ENCODE measurements at regions not wholly inside any gene's neighbourhood (a gene's known extent, or its start where the extent isn't known, plus 50 kb on each side); places are given as distances from the start of the nearest gene placed in this dataset.
A peak's percentile ranks its signal among the peaks of the same experiment; 100 is the strongest.
"Not testable (repeated sequence)": the region's sequence is repeated elsewhere in the genome, so short reads cannot be mapped to it uniquely, and the experiment has no call there.

- H3K4me3 ChIP-seq (ENCODE audit: control insufficient read depth, low read depth, low read length) = no peak overlapping the region
- no peak for TF ChIP-seq CTCF (conservative IDR thresholded peaks at IDR 0.05; ENCODE audit: control insufficient read depth, insufficient read depth, low read depth, low read length)
- no peak for DNase-seq (ENCODE audit: low read depth)
Measured at GRCh38 chr5:15371184-15371583, 128.8 kb upstream of the FBXL7 start.

GRCh38 chr5:15368835-15369234 lies 131.1 kb upstream of the FBXL7 start:
- DNase-seq (ENCODE audit: low read depth) = no peak
- H3K4me3 ChIP-seq (ENCODE audit: control insufficient read depth, low read depth, low read length) = no peak overlapping the region
- no peak for TF ChIP-seq CTCF (conservative IDR thresholded peaks at IDR 0.05; ENCODE audit: control insufficient read depth, insufficient read depth, low read depth, low read length)

- TF ChIP-seq CTCF (conservative IDR thresholded peaks at IDR 0.05; ENCODE audit: control insufficient read depth, insufficient read depth, low read depth, low read length) = no peak
- H3K4me3 ChIP-seq (ENCODE audit: control insufficient read depth, low read depth, low read length) = no peak overlapping the region
- no peak for DNase-seq (ENCODE audit: low read depth)
Measured at GRCh38 chr5:15367489-15367888, 132.5 kb upstream of the FBXL7 start.

GRCh38 chr5:15366676-15367391 lies 133.1 kb upstream of the FBXL7 start:
- DNase-seq (ENCODE audit: low read depth) = peak; percentile 22
- TF ChIP-seq CTCF (conservative IDR thresholded peaks at IDR 0.05; ENCODE audit: control insufficient read depth, insufficient read depth, low read depth, low read length) = no peak
- no peak overlapping the region for H3K4me3 ChIP-seq (ENCODE audit: control insufficient read depth, low read depth, low read length)

- peak; percentile 34 for DNase-seq (ENCODE audit: low read depth)
- TF ChIP-seq CTCF (conservative IDR thresholded peaks at IDR 0.05; ENCODE audit: control insufficient read depth, insufficient read depth, low read depth, low read length) = no peak
- no peak overlapping the region for H3K4me3 ChIP-seq (ENCODE audit: control insufficient read depth, low read depth, low read length)
Measured at GRCh38 chr5:15365070-15365469, 134.9 kb upstream of the FBXL7 start.

- DNase-seq (ENCODE audit: low read depth) = no peak
- no peak overlapping the region for H3K4me3 ChIP-seq (ENCODE audit: control insufficient read depth, low read depth, low read length)
- TF ChIP-seq CTCF (conservative IDR thresholded peaks at IDR 0.05; ENCODE audit: control insufficient read depth, insufficient read depth, low read depth, low read length) = no peak
Measured at GRCh38 chr5:15363601-15364000, 136.4 kb upstream of the FBXL7 start.

- DNase-seq (ENCODE audit: low read depth); H3K4me3 ChIP-seq (ENCODE audit: control insufficient read depth, low read depth, low read length): not testable (repeated sequence)
Measured at GRCh38 chr5:15357092-15357453, 142.9 kb upstream of the FBXL7 start.

GRCh38 chr5:15356308-15357091 lies 143.5 kb upstream of the FBXL7 start:
- H3K4me3 ChIP-seq (ENCODE audit: control insufficient read depth, low read depth, low read length); DNase-seq (ENCODE audit: low read depth): not testable (repeated sequence)

Measured in fibroblast of mammary gland (primary cell).